ENCODE measurements at regions not wholly inside any gene's neighbourhood (a gene's known extent, or its start where the extent isn't known, plus 50 kb on each side); places are given as distances from the start of the nearest gene placed in this dataset.
A peak's percentile ranks its signal among the peaks of the same experiment; 100 is the strongest.
"Not testable (repeated sequence)": the region's sequence is repeated elsewhere in the genome, so short reads cannot be mapped to it uniquely, and the experiment has no call there.

DNA sequence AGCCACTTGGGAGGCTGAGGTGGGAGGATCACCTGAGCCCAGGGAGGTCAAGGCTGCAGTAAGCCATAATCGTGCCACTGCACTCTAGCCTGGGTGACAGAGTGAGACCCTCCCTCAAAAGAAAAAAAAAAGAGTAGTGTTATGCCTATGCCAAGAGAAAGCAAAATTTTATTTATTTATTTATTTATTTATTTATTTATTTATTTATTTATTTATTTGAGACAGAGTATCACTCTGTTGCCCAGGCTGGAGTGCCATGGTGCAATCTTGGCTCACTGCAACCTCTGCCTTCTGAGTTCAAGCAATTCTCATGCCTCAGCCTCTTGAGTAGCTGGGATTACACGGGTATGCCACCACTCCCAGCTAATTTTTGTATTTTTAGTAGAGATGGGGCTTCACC, 72.6 kb upstream of the RAPGEF2 start:
- DNase-seq = not testable (repeated sequence)

GRCh38 chr4:159035570-159035969, 67.3 kb upstream of the RAPGEF2 start:
- DNase-seq = no peak

DNA sequence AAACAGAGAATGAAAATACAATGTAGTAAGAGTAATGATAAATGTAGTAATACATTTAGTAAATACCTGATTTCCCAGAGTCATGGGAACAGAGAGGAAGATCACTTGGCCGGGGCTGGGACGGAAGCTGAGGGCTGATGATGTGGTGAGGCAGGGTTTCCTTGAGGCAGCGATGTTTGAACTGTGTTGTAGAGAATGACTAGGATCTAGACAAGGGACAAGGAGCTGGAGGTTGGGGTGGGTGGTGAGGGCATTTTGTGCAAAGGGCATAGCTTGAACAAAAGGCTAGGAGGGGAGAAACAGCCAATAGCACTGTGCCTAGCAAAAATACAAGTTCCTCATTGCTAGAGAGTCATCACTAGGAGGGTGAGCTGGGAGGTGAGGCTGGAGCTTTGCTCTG, 64.3 kb upstream of the RAPGEF2 start:
- no peak for DNase-seq

DNA sequence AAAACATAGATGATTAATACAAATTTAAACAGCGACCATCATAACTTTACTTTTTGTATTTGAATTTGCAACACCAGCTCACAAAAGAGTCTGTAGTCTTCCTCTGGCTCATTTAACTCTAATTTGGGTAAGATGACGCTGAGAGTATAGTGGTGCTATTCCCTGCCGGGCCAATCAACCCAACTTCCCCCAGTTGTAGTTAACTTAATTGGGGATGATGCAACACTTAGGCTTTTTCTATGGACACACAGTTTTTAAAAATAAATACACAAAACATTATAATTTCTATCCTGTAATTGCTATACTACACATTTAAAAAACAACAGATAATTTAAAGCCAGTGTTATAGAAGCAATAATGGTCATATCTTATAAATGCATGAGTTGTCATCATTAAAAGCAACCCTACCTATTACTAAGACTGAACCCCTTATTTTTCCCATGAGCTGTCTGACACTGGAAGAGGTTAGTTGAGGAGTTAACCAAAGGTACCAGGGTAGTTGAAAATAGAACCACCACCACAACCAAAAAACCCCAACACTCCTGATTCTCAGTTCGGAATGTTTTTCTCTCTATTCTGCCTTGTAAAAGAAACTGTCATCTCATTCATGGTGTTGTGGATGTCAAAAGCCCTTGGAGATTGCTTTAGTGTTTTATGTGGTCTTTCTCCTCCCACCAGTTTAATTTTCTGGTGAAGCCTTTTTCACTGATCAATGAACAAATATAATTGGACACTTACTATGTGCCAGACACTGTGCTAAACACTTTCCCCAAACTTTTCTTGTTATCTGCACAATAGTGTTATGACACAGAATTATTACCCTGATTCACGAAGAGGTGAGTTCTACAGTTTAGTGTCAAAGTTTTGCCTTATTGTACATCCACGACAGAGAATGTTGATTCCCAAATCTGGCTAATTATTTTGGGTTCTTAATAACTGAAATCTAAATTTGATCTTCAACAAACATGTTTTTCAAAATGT, 61.5 kb upstream of the RAPGEF2 start:
- no peak for DNase-seq

GRCh38 chr4:159042097-159042605, 60.7 kb upstream of the RAPGEF2 start:
- DNase-seq = peak in 1 of 51 donors; percentile 0

DNA sequence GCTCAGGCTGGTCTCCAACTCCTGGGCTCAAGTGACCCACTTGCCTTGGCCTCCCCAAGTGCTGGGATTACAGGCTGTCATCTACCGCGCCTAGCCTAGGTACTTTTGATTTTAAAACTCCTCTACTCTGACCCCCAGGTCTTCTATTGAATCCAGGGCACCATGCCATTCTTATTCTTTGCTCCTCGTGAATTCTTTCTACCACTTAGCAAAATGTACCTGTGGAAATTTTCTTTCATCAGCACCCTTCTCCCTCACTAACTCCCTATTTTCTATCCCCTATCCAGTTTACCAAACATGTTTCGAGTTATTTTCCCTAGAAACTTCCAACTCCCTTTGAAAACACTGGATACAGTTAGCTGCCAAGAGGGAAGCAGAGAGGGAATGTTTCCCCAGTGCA, 60.0 kb upstream of the RAPGEF2 start:
- DNase-seq = no peak

GRCh38 chr4:159043861-159044260, 59.0 kb upstream of the RAPGEF2 start:
- DNase-seq = no peak

DNA sequence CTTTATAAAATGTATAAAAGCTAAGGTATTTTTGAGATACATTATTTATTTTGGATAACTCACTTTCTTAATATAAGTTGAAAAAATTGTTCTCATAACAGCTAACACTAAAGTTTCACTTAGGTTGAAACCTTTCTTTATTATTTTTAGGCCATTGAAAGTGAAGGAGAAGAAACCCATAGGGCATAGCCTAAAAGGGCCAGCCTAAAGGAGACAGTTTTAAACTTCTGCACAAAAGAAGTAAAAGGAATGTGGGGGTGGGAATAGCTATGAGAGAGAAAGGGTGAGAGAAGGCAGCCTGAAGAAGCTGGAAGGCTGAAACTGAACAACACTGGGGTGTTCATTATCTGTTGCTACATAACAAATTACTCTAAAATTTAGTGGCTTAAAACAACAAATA, 57.6 kb upstream of the RAPGEF2 start:
- no peak for DNase-seq

- no peak for DNase-seq
Measured at GRCh38 chr4:159046683-159047082, 56.2 kb upstream of the RAPGEF2 start.

DNA sequence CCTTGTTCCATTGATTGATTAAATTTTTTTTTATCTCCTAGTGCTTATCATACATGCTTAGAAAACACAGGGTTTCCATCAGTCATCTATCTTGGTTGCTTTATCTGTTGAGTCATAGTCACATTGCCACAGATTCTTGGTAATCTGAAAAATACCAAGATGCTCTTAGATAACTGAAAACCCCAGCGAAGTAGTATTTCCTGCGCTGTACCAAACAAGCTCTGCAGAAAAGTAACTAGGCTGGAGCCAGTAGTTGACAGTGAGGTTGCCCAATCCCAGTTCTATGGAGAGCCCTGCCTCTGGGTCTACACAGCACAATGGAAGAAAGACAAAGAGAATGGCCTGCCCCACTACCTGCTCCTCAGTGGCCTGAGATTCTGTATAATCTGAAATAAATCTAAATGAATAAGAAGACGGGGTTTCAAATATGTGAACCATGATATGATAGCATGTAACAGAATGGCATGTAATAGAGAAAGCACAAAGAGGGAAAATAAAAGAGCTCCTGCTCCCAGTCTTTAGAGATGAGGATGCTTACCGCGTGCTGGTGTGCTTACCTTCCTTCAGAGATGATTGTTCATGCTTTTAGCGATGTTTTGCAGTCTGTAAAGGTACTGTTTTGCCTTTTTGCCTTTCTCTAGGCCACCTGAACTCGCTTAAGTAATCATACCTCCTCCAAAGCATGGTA, 55.3 kb upstream of the RAPGEF2 start:
- DNase-seq = peak in 1 of 51 donors; percentile 47

- DNase-seq = peak in 20 of 51 donors; percentile 5 to 47 (median 20)
Measured at GRCh38 chr4:159048166-159048886, 54.6 kb upstream of the RAPGEF2 start.

- no peak for DNase-seq
Measured at GRCh38 chr4:159049780-159050375, 53.0 kb upstream of the RAPGEF2 start.

- DNase-seq = peak in 1 of 51 donors; percentile 1
Measured at GRCh38 chr4:159051245-159052071, 51.4 kb upstream of the RAPGEF2 start.

GRCh38 chr4:159052315-159052714, 50.6 kb upstream of the RAPGEF2 start:
- DNase-seq = no peak

Measured in hypothalamus (tissue), 51 donors.